ENCODE measurements at regions not wholly inside any gene's neighbourhood (a gene's known extent, or its start where the extent isn't known, plus 50 kb on each side); places are given as distances from the start of the nearest gene placed in this dataset.
A peak's percentile ranks its signal among the peaks of the same experiment; 100 is the strongest.

- H3K27me3 ChIP-seq (replicated peaks; ENCODE audit: insufficient read depth) = no peaks in the 10 kb centered on the region
- no peaks in the 10 kb centered on the region for H3K4me1 ChIP-seq (replicated peaks)
- 77% methylated on average over 3 of the region's 3 CpGs for WGBS
- DNase-seq (ENCODE audit: low spot score) = no peak
- H3K4me3 ChIP-seq = no peak overlapping the region
- H3K9me3 ChIP-seq = no peaks in the 10 kb centered on the region
- intact Hi-C loops (cut with DNase I) = no loop called here
- no peaks in the 10 kb centered on the region for H3K36me3 ChIP-seq
- no peak overlapping the region for H3K27ac ChIP-seq
- TF ChIP-seq POLR2AphosphoS5 (IDR thresholded peaks at IDR 0.05) (no peak), POLR2A (IDR thresholded peaks at IDR 0.05) (no peak), CTCF (IDR thresholded peaks at IDR 0.05) (no peak)
Observed at GRCh38 chr7:20952916-20953315, 166.2 kb upstream of the SP8 start.

GRCh38 chr7:20954711-20955619, 168.3 kb upstream of the SP8 start:
- Histone ChIP-seq H3K4me1 (replicated peaks) (peaks cover 5% of the 10 kb centered on the region), H3K27ac (no peak overlapping the region), H3K36me3 (no peaks in the 10 kb centered on the region), H3K4me3 (no peak overlapping the region), H3K27me3 (replicated peaks; ENCODE audit: insufficient read depth) (no peaks in the 10 kb centered on the region), H3K9me3 (no peaks in the 10 kb centered on the region)
- 52% methylated on average over 4 of the region's 4 CpGs for WGBS
- DNase-seq (ENCODE audit: low spot score) = no peak
- intact Hi-C loops (cut with DNase I) = no loop called here
- TF ChIP-seq POLR2A (IDR thresholded peaks at IDR 0.05) = no peak
- TF ChIP-seq POLR2AphosphoS5 (IDR thresholded peaks at IDR 0.05) = no peak
- no peak for TF ChIP-seq CTCF (IDR thresholded peaks at IDR 0.05)

- TF ChIP-seq CTCF (IDR thresholded peaks at IDR 0.05) (no peak), POLR2AphosphoS5 (IDR thresholded peaks at IDR 0.05) (no peak), POLR2A (IDR thresholded peaks at IDR 0.05) (no peak)
- WGBS = 36% methylated on average over 3 of the region's 3 CpGs
- no peak for DNase-seq (ENCODE audit: low spot score)
- H3K4me3 ChIP-seq = peak overlapping the region in 1 of 2 donors; percentile 2
- H3K4me1 ChIP-seq (replicated peaks) = peaks cover 5% of the 10 kb centered on the region
- H3K27ac ChIP-seq = peak overlapping the region; percentile 28 to 47
- intact Hi-C loops (cut with DNase I) = no loop called here
- no peaks in the 10 kb centered on the region for H3K27me3 ChIP-seq (replicated peaks; ENCODE audit: insufficient read depth)
- no peaks in the 10 kb centered on the region for H3K36me3 ChIP-seq
- H3K9me3 ChIP-seq = no peaks in the 10 kb centered on the region
Observed at GRCh38 chr7:20958572-20958971, 171.9 kb upstream of the SP8 start.

- Histone ChIP-seq H3K36me3 (no peaks in the 10 kb centered on the region), H3K9me3 (no peaks in the 10 kb centered on the region), H3K27ac (peak overlapping the region in 1 of 2 donors; percentile 47), H3K4me3 (peak overlapping the region in 1 of 2 donors; percentile 2), H3K27me3 (replicated peaks; ENCODE audit: insufficient read depth) (no peaks in the 10 kb centered on the region), H3K4me1 (replicated peaks) (peaks cover 5% of the 10 kb centered on the region)
- 23% methylated on average over 1 of the region's 1 CpG for WGBS
- TF ChIP-seq CTCF (IDR thresholded peaks at IDR 0.05) (no peak), POLR2AphosphoS5 (IDR thresholded peaks at IDR 0.05) (peak; percentile 82)
- peak; percentile 71 for DNase-seq (ENCODE audit: low spot score)
- intact Hi-C loops (cut with DNase I) = no loop called here
Observed at GRCh38 chr7:20959281-20959680, 172.6 kb upstream of the SP8 start.
